Retinal pigment epithelial cell (primary cell): ENCODE measurements at regions not wholly inside any gene's neighbourhood (a gene's known extent, or its start where the extent isn't known, plus 50 kb on each side); places are given as distances from the start of the nearest gene placed in this dataset.

Experiments used
- DNase-seq: peaks from one replicate; pipeline ENCODE4 v3.0.0-alpha.2; 2010; ENCODE audit warnings: low read depth
- H3K4me3 ChIP-seq: 2 replicates; pipeline ENCODE4 v1.5.1; 2011; ENCODE audit warnings: mild to moderate bottlenecking, low read length, control low read depth, moderate library complexity
- CTCF ChIP-seq: conservative IDR thresholded peaks from 2 replicates; pipeline ENCODE4 v1.5.1; 2011; ENCODE audit warnings: low read depth, low read length, control low read depth, inconsistent platforms

DNA sequence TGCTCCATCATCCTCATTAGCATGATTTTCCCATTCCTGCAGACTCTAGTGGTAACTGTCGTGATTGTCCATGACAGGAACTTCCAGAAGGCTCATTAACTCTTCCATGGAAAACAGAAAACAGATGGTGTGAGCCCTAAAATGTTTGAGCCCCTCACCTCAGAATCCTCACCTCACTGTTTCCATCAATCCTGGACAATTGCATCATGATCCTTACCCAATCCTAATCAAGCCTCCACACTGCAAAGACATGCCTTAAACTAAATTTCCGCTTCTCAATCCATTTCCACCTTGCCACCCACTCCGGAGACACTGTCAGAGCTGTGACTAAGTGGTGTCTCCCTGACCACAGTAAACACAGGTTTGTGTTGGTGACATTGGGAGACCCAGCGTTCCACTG lies 311.0 kb upstream of the JARID2 start:
- TF ChIP-seq CTCF: no peak
- no peak for DNase-seq
- H3K4me3 ChIP-seq: no peak overlapping the region

DNA sequence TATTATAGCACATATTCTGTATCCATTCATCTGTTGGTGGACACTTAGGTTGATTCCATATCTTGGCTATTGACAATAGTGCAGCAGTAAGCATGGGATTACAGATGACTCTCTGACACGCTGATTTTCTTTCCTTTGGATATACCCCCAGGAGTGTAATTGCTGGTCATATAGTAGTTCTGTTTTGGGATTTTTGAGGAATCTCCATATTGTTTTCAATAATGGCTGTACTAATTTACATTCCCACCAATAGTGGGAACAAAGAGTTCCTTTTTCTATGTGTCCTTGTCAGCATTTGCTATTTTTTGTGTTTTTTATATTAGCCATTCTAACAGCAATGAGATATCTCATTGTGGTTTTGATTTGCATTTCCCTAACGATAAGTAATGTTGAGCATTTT lies 309.0 kb upstream of the JARID2 start:
- TF ChIP-seq CTCF: no peak
- H3K4me3 ChIP-seq: no peak overlapping the region
- DNase-seq: no peak

DNA sequence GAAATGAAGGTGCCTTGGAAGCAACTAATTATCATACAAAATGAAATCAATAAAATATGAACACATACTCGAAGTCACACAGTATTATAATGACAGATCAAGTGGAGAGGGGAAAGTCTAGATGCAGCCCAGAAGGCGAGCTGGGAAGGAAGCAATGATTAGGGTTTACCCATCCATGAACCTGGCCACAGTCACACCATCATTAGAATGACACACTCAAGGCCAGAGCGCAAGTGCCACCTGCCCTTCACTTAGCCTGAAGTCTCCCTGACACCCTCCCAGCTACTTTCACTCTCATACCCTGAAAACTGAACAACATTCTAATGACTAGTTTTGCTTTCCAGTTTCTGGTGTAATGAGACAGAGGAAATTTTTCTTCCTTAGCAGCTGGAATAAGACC lies 302.8 kb upstream of the JARID2 start:
- DNase-seq: no peak
- TF ChIP-seq CTCF: no peak
- H3K4me3 ChIP-seq: no peak overlapping the region

GRCh38 chr6:14944593-14944992 lies 301.3 kb upstream of the JARID2 start:
- DNase-seq: no peak
- no peak for TF ChIP-seq CTCF
- H3K4me3 ChIP-seq: no peak overlapping the region

- TF ChIP-seq CTCF: no peak
- no peak for DNase-seq
These were observed 300.2 kb upstream of the JARID2 start for GRCh38 chr6:14945461-14946185.

DNA sequence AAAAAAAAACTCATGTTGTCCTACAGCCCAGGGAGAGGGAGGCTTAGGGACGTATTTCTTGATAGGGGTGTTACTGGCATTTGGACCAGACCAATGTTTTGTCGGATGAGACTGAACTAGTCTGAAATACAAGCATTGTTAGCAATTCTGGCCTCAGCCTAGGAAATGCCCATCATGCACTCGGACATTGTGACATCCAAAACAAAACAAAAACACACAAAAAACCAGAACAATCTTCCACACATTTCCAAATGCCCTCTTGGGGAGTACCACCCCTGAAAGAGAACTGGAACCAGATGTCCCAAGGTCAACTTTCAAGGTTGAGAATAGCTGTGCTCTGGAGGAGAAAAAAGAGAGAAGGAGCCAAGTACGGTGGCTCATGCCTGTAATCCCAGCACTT lies 299.1 kb upstream of the JARID2 start:
- no peak overlapping the region for H3K4me3 ChIP-seq
- no peak for DNase-seq
- no peak for TF ChIP-seq CTCF

More at GRCh38 chr6:14945461-14946185, 300.2 kb upstream of the JARID2 start:
- no peak overlapping the region for H3K4me3 ChIP-seq

DNA sequence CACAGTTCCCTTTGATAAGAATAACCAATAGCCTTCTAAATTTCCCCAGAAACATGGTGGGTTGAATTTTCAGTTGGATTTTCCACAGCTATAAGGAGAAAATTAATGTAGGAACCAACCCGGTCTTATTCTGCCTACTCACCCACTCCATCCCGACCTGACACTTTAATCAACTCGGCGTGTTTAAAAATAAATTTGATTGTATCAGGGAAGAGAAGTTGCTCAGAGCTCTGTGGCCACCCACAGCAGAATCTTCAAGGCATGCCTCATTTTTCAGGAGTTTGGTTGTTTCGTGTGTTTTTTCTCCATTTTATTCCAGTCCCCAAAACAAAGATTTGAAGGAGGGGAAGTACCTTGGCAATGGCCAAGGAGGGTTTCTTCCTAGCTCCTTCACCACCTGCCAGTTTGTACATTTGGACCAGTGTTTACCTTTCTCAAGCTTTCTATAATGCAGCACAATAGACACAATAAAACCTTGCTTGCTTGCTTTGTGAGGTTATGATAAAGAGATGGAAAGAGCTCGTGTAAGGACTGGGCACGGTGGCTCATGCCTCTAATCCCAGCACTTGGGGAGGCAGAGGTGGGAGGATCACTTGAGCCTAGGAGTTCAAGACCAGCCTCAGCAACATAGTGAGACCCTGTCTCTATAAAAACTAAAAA lies 297.2 kb upstream of the JARID2 start:
- H3K4me3 ChIP-seq: no peak overlapping the region
- DNase-seq: no peak
- TF ChIP-seq CTCF: no peak
